IPS-NIHi7 (cell line): ENCODE measurements at regions not wholly inside any gene's neighbourhood (a gene's known extent, or its start where the extent isn't known, plus 50 kb on each side); places are given as distances from the start of the nearest gene placed in this dataset.

Experiments
- DNase-seq: peaks from one replicate; pipeline ENCODE4 v3.0.0; 2012; ENCODE audit warnings: mixed read lengths; ENCODE audit errors: extremely low spot score

DNA sequence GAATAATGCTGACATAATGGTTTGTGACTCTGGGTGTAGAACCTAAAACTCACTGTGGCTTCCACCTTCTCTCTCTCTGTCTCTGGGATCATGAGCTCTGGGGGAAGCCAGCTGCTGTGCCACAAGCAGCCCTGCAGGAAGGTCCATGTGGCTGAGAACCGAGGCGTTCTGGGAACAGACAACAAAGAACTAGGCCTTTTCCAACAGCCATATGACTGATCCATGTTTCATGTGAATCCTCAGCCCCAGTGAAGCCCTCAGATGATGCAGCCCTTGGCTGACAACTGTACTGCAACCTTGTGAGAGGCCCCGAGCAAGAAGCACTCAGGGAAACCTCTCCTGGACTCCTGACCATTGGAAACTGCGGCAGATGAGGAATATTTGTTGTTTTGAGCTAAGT is 56.6 kb downstream of the HLA-G start:
- DNase-seq = no peak

GRCh38 chr6:29886701-29887100 is 55.6 kb upstream of the HLA-A start:
- no peak for DNase-seq

- DNase-seq = peak; percentile 22
These were observed 55.0 kb upstream of the HLA-A start for GRCh38 chr6:29887330-29887818.

GRCh38 chr6:29887819-29888776 is 54.2 kb upstream of the HLA-A start:
- peak; percentile 65 for DNase-seq
